Activated CD4-positive, alpha-beta T cell treated with anti-CD3 and anti-CD28 coated beads for 48 hours (primary cell): ENCODE measurements at regions not wholly inside any gene's neighbourhood (a gene's known extent, or its start where the extent isn't known, plus 50 kb on each side); places are given as distances from the start of the nearest gene placed in this dataset.

Source experiments
- DNase-seq: peaks from one replicate; pipeline ENCODE4 v3.0.0-alpha.2; 2020

DNA sequence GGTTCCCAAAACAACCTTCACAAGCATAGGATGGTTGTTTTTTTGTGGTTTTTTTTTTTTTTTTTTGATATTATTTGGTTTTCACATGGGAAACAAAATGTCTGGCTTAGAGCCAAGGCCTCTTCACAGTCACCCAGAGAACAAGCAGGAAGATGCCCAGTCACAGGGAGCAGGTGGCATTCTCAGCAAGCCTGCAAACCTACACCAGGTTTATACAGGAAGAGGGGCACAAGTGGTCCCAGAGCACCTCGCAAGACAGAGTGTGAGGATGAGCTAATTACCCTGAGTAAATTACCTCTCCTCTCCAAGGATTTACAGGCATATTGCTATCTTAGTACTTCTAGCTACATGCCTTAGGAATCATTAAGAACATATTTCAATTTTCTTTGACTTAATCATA is 1375.6 kb downstream of the EFNB2 start:
- no peak for DNase-seq

DNA sequence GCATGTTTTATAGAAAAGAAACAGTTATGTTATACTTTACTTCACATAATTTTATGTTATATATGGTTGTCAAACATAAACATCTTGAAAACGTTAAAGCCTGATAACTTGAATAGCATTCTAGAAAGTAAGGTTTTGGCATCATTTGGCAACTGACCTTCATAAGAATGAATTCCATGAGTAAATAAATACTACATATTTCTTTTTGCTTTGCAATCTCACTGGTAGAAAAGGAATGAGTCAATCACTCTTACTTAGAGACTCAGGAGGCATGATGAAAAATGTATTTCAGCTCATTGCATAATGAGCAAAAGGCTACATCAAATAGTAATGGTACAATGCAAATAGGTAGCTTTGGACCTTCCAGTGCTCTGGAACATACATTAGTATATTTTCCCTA is 1381.9 kb downstream of the EFNB2 start:
- DNase-seq, result no peak

DNA sequence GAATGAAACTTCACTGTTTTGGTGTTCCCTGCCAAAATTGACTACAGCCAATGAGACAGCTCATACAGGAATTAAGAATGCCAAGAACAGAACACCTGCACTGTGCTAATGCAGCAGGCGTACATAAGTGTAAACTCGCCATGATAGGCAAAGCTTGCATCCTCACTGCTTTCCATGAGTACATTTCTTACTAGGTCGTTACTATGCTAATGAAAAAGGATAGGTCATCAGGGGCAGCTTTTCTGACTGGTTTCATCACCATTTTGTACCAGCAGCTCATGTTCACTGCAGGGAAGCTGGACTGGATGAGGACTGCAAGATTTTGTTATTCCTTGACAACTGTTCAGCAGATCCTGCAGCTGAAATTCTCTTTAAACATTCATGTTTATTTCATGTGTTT is 1383.8 kb downstream of the EFNB2 start:
- DNase-seq, result no peak

DNA sequence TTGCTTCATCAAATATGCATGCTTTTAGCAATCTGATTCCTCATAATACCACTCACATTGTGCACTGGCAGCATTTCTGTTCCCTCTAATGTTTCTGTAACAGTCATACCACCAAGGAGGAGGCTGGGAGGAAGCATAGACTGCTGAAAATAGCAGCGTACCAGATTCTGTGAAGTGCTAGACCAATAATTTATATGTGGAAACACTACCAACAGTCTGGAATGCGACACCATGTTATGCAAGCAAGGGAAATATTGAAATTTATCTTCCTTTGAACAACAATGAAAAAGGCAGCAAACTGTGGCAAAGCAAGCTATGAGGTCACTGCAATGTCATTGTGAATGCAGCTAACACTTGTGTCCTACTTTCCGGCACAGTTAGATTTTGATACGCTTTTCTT is 1388.0 kb downstream of the EFNB2 start:
- no peak for DNase-seq

DNA sequence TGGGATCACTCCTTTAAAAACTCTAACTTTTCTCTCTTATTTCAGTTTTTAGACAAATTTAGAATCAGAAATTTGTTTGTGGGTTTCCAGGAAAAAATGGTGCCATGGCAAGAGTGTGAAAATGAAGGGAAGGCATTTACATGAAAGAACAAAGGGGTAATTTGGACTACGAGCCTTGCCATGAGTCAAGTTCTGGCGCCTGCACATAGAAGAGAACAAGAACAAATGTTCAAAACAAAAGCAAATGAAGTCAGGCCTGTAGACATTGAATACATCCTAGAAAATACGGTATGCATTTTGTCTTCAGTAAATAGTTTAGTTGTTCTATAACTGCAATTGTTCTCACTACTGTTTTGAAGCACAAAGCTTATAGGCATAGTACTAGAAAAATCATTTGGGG is 1390.5 kb downstream of the EFNB2 start:
- DNase-seq, result no peak

DNA sequence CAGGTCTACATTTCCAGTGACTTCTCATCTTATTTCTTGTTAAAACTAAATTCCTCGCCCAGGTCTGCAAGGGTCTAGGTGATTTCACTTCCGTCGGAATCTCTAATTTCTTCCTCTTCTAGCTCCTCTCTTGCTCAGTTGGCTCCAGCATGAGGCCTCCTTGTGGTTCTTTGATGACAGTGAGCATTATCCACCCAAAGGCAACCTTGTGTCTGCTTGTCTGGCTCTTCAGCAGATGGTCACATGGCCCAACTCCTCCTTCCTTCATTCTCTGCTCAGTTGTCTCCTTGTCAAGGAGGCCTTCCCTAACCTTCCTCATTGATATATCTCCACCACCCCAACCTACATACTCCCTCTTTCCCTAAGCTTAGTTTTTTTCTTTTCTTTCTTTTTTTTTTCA is 1391.4 kb downstream of the EFNB2 start:
- DNase-seq, result no peak

DNA sequence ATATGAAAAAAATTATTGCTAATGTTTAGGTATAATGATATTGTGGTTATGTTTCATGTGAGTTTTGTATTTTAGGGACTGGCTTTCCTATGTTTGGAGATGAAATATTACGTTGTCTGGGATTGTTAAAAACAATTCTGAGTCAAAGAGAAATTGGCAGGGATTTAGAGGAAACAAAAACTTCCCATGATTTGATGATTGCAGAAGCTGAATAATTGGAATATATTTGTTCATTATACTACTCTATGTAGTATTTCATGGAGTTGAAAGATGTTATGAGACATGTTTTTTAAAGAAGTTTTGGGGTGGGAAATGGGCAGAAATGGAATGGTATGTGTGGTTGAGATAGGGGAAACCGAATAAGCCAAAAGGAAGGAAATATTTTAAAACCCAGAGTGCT is 1392.9 kb downstream of the EFNB2 start:
- DNase-seq, result no peak

DNA sequence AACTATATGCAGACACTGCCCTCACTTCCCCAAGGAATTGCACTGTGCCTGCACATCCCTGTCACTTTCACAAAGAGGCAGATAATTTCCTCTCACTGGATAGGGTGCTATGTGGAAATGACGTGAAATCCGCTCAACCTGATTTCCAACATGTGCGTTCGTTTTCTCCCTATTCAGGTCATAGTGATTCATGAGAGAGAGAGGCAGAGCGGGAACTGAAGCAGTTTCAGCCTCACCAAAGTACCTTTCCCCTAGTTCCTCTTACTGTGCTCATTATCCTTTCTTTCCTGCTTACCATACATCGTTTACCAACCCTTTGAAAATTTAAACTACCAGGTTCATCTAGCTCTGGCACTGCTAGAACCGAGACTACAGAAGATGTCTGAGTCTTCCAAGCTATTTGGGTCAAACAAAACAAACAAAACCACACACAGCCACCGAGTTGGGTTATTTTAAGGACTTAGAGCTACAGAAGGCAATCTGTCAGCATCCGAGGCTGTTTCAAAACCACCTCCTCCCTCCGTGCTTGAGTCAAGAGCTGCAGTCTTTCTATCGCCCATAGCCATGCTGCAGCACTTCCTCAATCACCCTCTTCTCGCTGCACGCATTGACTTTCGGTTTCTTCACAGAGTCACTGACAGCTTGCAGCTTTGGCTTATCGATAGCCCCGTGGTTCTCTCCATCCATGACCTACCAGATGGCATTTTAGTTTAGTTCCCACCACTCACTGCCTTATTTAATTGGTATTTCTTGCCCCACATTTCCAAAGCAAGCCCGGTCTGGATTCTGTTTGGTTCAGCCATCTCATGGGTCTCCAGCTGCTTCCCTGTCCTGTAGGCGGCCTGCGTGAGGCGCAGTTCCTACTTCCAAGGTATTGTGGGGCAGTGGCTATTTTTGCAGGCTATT is 1395.8 kb downstream of the EFNB2 start:
- DNase-seq, result peak; percentile 70

DNA sequence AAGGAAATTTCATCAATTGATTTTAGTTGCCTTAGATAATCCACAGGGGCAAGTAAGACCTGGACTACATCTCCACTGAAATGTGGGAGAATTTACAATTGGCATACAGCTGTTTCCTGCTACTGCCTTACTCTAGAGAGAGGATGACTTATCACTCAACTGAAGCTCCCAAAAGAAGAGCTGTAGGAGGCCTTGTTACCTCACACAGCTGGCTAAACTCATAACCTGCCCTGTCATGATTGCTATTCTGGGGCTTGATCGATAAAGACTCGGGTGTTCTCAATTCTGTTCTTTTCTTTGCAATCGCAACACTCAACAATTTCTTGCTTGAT is 1396.4 kb downstream of the EFNB2 start:
- DNase-seq, result peak; percentile 5

DNA sequence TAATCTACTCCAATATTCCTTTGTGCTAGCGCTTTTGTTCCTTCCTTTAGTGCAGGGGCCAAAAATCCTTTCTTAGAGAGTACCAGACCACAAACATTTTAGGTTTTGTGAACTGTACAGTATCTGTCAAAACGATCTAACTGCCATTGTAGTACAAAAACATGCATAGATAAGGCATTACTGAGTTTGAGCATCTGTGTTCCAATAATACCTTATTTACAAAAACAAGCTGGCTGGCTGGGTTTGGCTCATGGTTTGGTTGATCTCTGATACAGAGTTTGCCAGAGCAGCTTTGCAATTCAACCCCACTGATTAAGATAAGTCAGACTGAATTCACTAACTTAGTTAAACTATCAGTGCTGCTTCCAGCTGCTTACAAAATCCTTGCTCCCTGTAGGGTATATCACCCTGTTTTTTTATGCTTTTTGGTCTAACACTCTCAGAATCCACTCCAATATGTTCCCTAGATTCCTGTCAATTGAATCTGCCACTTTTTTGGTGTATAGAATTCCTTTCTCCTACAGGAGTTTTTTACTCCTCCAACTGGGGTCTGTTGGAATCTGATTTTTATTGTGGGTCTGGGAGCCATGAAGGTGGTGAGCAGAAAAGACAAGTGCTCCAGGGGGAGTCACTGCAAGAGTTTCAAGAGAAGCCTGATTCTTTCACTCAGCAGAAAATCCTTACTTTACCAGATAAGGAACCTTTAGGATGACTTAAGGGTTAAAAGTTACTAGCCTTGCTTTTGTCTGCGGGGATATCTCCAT is 1399.4 kb downstream of the EFNB2 start:
- no peak for DNase-seq

DNA sequence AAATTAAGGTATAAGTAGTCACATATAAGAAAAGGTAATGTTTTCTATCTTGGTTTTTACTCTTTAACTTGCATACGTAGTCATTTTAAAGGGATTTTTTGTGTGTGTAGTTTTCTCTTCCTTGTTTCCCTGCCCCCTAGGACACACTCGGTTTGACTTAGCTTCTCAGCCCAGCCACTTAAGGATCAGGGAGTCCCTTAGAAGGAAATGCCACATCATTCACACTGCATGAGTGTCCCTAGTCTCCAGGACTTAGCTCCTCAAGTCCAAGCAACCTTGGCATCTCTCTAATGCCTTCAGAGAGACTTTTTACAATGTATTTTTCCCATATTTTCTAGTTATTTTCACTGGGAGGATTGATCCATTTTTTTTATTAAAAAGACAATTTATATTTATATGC is 1407.7 kb downstream of the EFNB2 start:
- DNase-seq, result no peak

DNA sequence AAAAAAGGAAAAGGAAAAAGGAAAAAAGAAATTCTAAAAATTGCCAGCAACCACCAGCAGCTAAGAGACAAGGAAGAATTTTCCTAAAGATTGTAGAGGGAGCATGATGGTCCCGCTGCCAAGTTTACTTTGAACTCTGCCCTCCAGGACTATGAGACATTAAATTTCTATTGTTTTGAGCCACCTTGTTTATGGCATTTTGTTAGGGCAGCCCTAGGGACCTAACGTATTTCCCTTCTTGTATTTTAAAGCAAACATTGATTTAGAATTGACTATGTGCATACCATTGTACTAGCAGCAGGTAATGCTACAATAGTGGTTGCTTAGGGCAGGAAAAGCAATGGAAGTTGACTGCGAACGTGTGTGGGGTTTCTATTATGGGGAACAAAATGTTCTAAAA is 1414.2 kb downstream of the EFNB2 start:
- no peak for DNase-seq

DNA sequence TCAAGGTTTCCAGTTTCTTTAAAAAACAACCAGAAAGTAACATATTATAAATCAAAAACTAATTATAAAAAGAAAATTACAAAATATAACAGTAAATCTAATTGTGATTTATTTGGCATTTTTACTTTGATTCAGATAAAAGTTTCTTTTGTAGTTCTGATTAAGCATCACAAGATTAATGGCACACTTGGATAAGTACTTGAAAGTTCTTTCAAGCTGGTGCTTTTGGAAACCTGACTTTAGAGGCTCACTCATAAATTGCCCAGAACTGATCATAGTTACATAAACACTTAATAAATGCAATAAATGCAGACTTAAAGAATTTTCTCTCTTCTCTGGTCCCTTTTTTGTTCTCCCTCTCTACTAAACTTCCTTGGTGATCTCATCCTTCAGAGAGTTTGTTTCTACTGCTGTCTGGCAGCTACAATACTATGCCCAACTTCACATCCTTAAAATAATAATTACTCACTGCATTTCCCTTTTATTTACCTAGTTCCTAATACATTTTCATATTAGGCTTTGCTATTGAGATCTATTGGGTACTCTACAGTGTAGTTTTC is 1417.0 kb downstream of the EFNB2 start:
- no peak for DNase-seq

DNA sequence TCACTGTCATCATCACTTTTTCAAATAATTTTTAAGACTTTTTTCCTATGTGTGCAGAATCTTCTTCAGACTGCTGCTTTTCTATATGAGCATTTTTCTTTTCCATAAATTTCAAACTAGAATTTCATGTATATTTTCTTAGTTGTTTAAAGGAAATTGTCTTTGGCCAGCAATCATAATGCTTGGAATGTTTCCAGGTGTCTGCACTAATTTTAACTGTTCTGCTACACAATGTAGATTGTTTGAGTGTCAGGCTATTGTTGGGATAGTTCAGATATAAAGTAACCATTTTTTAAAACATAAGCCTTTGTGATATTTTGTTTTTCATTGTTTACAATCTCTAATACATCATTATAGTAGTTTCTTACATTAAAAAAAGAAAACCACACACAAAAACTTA is 1418.5 kb downstream of the EFNB2 start:
- DNase-seq, result no peak

DNA sequence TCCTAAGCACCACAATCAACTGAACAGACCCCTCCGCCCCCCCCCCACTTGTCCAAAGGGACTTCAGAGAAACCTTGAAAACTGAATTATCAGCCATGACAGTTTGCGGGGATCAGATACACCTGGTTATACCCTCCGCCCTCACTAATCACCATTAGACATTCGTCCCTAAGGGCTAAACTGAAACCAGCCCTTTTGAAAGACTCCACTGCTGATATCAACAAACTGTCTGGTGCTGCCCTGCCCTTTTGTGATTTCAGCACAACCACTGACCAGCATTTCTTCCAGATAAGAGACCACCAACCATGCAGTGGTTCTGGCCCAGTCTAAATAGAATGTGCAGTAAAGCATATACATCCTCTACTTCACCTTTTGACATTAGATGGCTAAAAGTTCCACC is 1422.9 kb downstream of the EFNB2 start:
- DNase-seq, result no peak

DNA sequence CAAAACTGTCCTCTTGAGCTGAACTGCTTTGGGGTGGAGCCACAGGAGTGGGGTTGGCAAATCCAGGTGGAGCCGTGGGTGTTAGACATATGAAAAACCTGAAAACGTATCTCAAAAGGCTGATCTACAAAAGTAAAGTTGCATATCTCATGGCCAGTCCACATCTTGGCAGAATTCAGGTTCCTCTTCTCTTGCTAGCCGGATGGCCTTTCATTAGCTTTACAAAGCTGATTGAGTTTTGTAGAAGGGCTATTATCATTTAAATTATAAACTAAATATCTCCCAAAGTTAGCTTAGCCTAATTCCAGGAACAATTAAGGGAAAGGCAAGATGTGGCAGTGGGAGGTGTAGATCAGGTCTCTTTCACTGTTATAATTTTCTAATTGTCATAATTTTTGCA is 1427.7 kb downstream of the EFNB2 start:
- DNase-seq, result no peak

DNA sequence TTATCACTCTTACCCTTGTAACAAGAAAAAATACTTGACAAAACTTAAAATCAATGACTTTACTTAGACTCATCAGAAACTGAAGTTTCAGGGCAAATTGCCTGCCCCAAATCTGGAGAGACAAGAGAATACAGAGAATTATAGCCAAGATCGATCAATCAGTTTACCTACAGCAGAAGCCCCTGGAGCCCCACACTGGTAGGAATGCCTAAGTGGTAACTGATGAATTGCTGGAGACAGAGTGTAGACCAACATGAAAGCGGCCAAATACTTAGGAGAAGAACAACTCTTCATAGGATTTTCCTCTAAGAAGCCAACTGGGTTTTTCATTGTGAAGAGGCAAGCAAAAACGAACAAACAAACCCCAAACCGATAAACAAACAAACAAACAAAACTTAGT is 1430.0 kb downstream of the EFNB2 start:
- DNase-seq, result no peak

DNA sequence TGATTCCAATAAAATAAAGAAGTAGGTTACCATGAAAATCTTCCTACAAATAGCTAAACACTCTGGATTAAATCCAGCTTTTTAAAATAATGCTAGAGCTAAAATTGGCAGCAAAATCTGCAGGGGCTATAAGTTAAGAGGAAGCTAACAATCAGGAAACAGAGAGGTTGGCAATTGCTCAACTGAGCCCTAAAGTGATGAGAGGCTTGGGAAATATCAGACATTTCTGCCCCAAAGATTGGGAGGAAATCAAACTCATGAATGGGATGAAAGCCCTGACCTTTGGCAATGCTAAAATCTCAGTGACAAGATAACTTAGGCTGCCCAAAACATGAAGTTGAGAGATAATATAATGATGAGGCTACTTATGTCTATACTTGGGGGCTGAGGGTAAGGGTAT is 1437.9 kb downstream of the EFNB2 start:
- no peak for DNase-seq

DNA sequence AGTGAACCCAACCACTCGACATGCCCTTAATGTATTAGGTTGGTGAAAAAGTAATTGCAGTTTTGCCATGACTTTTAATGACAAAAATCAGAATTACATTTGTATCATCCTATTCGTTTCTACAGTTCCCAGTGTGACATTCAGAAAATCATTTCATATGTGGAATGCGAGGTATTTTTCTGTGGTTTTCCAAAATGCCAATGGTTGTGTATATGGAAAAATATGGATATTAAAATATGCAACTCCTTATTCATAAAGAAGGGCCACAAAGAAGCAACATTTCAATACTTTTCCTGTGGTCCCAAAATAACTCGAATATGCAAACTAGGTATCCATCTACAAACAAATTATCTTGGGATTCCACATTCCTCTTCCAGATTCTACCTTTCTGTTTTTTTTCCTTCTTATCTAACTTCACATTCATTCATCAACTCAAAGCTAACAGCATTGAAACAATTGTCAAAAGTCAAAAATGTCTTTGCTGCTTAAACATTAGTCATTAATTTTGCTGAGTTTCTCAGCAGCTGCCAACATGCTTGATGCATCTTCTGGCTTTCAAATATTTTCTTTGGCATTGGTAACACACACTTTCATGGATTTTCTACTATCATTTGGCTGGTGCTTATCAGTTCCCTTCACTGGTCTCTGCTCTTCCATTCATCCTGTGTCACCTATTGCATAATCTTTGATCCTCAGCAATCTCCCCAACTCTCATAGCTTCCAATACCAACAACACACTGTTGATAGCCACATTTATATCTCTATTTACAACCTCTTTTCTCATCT is 1445.4 kb downstream of the EFNB2 start:
- no peak for DNase-seq

DNA sequence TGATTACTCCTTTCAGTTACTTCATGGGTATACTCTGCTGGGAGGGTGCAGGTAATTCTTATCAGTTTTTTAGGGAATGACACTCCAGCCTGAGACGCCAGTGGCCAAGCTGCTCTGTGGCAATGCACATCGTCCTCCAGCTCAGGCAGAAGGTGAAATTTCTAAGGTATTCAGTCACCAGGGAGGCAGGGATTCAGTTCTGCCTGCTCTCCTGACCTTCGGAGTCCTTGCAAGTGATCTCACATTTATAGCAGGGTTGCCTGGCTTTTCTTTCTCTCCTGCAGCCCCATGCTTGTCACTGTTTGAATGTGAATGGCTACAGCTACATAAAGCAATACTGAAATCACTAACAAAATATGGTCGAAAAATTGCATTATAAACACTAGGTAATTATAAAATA is 1447.5 kb downstream of the EFNB2 start:
- no peak for DNase-seq

DNA sequence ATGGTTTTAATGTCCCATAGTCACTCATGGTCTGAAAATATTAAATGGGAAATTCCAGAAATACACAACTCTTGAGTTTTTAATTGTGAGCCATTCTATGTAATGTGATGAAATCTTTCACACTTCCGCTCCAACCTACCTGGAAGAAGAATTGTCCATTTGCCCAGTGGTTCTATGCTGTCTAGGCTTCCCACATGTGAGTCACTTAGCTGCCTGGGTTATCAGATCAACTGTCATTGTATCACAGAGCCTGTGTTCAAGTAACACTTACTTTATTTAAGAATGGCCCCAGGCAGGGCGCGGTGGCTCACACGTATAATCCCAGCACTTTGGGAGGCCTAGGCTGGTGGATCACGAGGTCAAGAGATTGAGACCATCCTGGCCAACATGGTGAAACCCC is 1450.5 kb downstream of the EFNB2 start:
- DNase-seq, result no peak

DNA sequence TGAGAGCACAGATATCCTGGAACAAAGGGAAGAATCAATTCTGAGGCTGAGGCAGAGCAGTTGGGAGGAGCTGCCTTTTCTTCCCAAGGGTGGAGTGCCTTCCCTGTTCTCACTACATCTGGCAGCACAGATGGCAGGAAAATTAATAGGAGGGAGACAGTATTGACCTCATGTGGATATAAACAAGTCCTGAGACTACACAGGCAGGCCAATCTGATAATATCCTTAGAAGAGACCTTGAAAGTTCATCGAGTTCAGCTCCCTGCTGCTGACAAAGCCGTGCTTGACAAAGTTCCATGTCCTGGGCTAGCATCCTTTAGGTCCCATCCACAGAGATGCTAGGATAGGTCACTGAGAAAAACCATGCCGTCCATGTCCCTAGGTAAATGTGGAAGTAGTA is 1451.5 kb downstream of the EFNB2 start:
- no peak for DNase-seq

DNA sequence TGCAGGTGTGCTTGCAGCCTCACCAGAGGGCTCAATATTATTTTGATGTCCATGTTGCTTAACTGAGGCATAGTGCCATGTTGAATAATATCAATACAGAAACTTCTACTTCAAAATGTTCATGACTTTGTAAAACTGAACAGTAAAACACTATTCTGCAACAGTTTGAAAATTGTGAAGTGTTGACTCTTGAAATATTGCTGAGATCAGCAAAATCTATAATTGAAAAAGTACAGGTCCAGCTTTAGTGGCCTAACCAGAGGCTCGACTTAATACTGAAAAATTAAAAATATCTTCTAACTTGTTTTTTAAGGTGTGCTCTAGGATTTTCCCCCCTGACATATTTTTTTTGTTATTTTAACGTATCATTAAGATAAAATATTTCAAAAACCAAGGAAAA is 1460.7 kb downstream of the EFNB2 start:
- DNase-seq, result no peak
